Muscle layer of colon (tissue), 2 donors: ENCODE measurements at regions not wholly inside any gene's neighbourhood (a gene's known extent, or its start where the extent isn't known, plus 50 kb on each side); places are given as distances from the start of the nearest gene placed in this dataset.

Experiments used
- H3K27ac ChIP-seq: one replicate; pipeline ENCODE4 v1.7.0; 2013; ENCODE audit warnings: low read depth, mild to moderate bottlenecking, low read length, moderate library complexity
- H3K27me3 ChIP-seq, 2 donors: one replicate each; pipeline ENCODE4 v1.7.0; 2013; ENCODE audit warnings: low read length in 2 of 2, mild to moderate bottlenecking in 2 of 2; ENCODE audit not compliant: insufficient read depth in 2 of 2, control insufficient read depth in 1 of 2
- H3K36me3 ChIP-seq: one replicate; pipeline ENCODE4 v1.7.0; 2013; ENCODE audit warnings: mild to moderate bottlenecking, low read length; ENCODE audit not compliant: insufficient read depth
- H3K4me1 ChIP-seq: one replicate; pipeline ENCODE4 v1.7.0; 2013; ENCODE audit warnings: mild to moderate bottlenecking, low read length; ENCODE audit not compliant: insufficient read depth
- H3K4me3 ChIP-seq, 2 donors: one replicate each; pipeline ENCODE4 v1.7.0; 2013; ENCODE audit warnings: low read length in 2 of 2, low read depth in 1 of 2, mild to moderate bottlenecking in 1 of 2, moderate library complexity in 1 of 2
- H3K9ac ChIP-seq: one replicate; pipeline ENCODE4 v1.7.0; 2013; ENCODE audit warnings: low read length
- H3K9me3 ChIP-seq: one replicate; pipeline ENCODE4 v1.7.0; 2013; ENCODE audit warnings: mild to moderate bottlenecking, low read length
- donor health status: abdominal sarcoma.
- donor health status: Adenocarcinoma of cecum.

GRCh38 chr15:37638691-37639090 is 295.7 kb upstream of the TMCO5A start:
- Histone ChIP-seq H3K4me3 (no peak overlapping the region), H3K9ac (no peak overlapping the region)

GRCh38 chr15:37652646-37653417 is 281.6 kb upstream of the TMCO5A start:
- no peaks in the 10 kb centered on the region for H3K27me3 ChIP-seq
- no peak overlapping the region for H3K9ac ChIP-seq
- no peak overlapping the region for H3K4me3 ChIP-seq
- peaks cover 8% of the 10 kb centered on the region for H3K9me3 ChIP-seq
- no peak overlapping the region for H3K27ac ChIP-seq
- no peaks in the 10 kb centered on the region for H3K4me1 ChIP-seq
- no peaks in the 10 kb centered on the region for H3K36me3 ChIP-seq

More at GRCh38 chr15:37638691-37639090, 295.7 kb upstream of the TMCO5A start:
- Histone ChIP-seq H3K9me3 (no peaks in the 10 kb centered on the region), H3K27me3 (no peaks in the 10 kb centered on the region), H3K27ac (no peak overlapping the region), H3K36me3 (no peaks in the 10 kb centered on the region), H3K4me1 (no peaks in the 10 kb centered on the region)

GRCh38 chr15:37678124-37678523 is 256.3 kb upstream of the TMCO5A start:
- Histone ChIP-seq H3K36me3 (no peaks in the 10 kb centered on the region), H3K27ac (no peak overlapping the region), H3K4me1 (no peaks in the 10 kb centered on the region), H3K9me3 (no peaks in the 10 kb centered on the region), H3K4me3 (no peak overlapping the region), H3K27me3 (no peaks in the 10 kb centered on the region), H3K9ac (no peak overlapping the region)

- no peaks in the 10 kb centered on the region for H3K27me3 ChIP-seq
- no peaks in the 10 kb centered on the region for H3K36me3 ChIP-seq
- H3K9ac ChIP-seq: no peak overlapping the region
- H3K9me3 ChIP-seq: no peaks in the 10 kb centered on the region
- no peak overlapping the region for H3K4me3 ChIP-seq
- no peak overlapping the region for H3K27ac ChIP-seq
- no peaks in the 10 kb centered on the region for H3K4me1 ChIP-seq
These were observed 254.8 kb upstream of the TMCO5A start for GRCh38 chr15:37679627-37680026.

- Histone ChIP-seq H3K27me3 (no peaks in the 10 kb centered on the region), H3K36me3 (no peaks in the 10 kb centered on the region), H3K27ac (no peak overlapping the region), H3K9ac (no peak overlapping the region), H3K4me1 (no peaks in the 10 kb centered on the region), H3K4me3 (no peak overlapping the region), H3K9me3 (no peaks in the 10 kb centered on the region)
These were observed 252.1 kb upstream of the TMCO5A start for GRCh38 chr15:37682304-37682703.

- no peak overlapping the region for H3K4me3 ChIP-seq
- no peaks in the 10 kb centered on the region for H3K36me3 ChIP-seq
- H3K9me3 ChIP-seq: no peaks in the 10 kb centered on the region
- H3K4me1 ChIP-seq: no peaks in the 10 kb centered on the region
- H3K27me3 ChIP-seq: no peaks in the 10 kb centered on the region
- H3K27ac ChIP-seq: no peak overlapping the region
- H3K9ac ChIP-seq: no peak overlapping the region
These were observed 242.5 kb upstream of the TMCO5A start for GRCh38 chr15:37691911-37692310.

- Histone ChIP-seq H3K4me3 (no peak overlapping the region), H3K9me3 (no peaks in the 10 kb centered on the region), H3K27ac (no peak overlapping the region), H3K9ac (no peak overlapping the region), H3K36me3 (no peaks in the 10 kb centered on the region), H3K4me1 (no peaks in the 10 kb centered on the region), H3K27me3 (no peaks in the 10 kb centered on the region)
These were observed 240.5 kb upstream of the TMCO5A start for GRCh38 chr15:37693926-37694325.

- Histone ChIP-seq H3K27me3 (no peaks in the 10 kb centered on the region), H3K4me1 (no peaks in the 10 kb centered on the region), H3K27ac (no peak overlapping the region), H3K9ac (no peak overlapping the region), H3K9me3 (no peaks in the 10 kb centered on the region), H3K36me3 (no peaks in the 10 kb centered on the region), H3K4me3 (no peak overlapping the region)
These were observed 238.7 kb upstream of the TMCO5A start for GRCh38 chr15:37695719-37696118.

- no peaks in the 10 kb centered on the region for H3K4me1 ChIP-seq
- no peaks in the 10 kb centered on the region for H3K9me3 ChIP-seq
- H3K27me3 ChIP-seq: no peaks in the 10 kb centered on the region
These were observed 235.8 kb upstream of the TMCO5A start for GRCh38 chr15:37698679-37699078.

GRCh38 chr15:37701230-37701629 is 233.2 kb upstream of the TMCO5A start:
- Histone ChIP-seq H3K36me3 (no peaks in the 10 kb centered on the region), H3K4me1 (no peaks in the 10 kb centered on the region), H3K27ac (no peak overlapping the region), H3K9me3 (no peaks in the 10 kb centered on the region), H3K4me3 (no peak overlapping the region), H3K27me3 (no peaks in the 10 kb centered on the region), H3K9ac (no peak overlapping the region)

More at GRCh38 chr15:37698679-37699078, 235.8 kb upstream of the TMCO5A start:
- no peak overlapping the region for H3K4me3 ChIP-seq
- no peak overlapping the region for H3K27ac ChIP-seq
- no peak overlapping the region for H3K9ac ChIP-seq
- no peaks in the 10 kb centered on the region for H3K36me3 ChIP-seq

GRCh38 chr15:37709669-37710068 is 224.8 kb upstream of the TMCO5A start:
- no peaks in the 10 kb centered on the region for H3K9me3 ChIP-seq
- no peak overlapping the region for H3K4me3 ChIP-seq
- no peaks in the 10 kb centered on the region for H3K36me3 ChIP-seq
- H3K27me3 ChIP-seq: no peaks in the 10 kb centered on the region
- H3K9ac ChIP-seq: no peak overlapping the region
- no peak overlapping the region for H3K27ac ChIP-seq
- H3K4me1 ChIP-seq: no peaks in the 10 kb centered on the region

- H3K9me3 ChIP-seq: no peaks in the 10 kb centered on the region
- H3K4me3 ChIP-seq: no peak overlapping the region
- H3K36me3 ChIP-seq: no peaks in the 10 kb centered on the region
- H3K9ac ChIP-seq: no peak overlapping the region
- no peaks in the 10 kb centered on the region for H3K27me3 ChIP-seq
- H3K27ac ChIP-seq: no peak overlapping the region
- no peaks in the 10 kb centered on the region for H3K4me1 ChIP-seq
These were observed 219.3 kb upstream of the TMCO5A start for GRCh38 chr15:37715101-37715500.
